GOT3 (cell line): ENCODE measurements at regions not wholly inside any gene's neighbourhood (a gene's known extent, or its start where the extent isn't known, plus 50 kb on each side); places are given as distances from the start of the nearest gene placed in this dataset.

ENCODE experiments used
- DNase-seq: peaks from one replicate; lab custom pipeline; 2025; ENCODE audit warnings: mixed read lengths; lab: John Stamatoyannopoulos, UW

- DNase-seq: no peak
These were observed 269.4 kb downstream of the TCF7L2 start for GRCh38 chr10:113219446-113219845.

DNA sequence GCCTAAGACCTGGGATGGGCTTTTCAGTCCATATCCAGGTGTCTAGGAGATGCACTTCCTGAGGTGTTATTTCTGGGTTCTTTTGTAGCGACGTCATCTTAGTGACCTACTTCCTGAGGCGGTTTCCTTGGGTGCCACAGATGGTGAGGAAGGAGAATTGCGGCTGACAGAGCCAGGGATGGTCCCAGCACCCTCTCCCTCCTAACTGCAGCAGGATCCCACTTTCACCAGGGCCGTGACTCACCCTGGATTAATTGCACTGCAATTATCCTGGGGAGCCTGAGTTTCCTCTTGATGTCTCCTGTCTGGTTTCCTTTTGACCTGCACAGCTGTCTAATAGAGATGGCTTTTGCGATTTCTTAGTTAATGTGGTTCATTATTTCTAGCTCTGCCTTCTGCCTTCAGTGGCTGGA lies 271.7 kb downstream of the TCF7L2 start:
- no peak for DNase-seq

DNA sequence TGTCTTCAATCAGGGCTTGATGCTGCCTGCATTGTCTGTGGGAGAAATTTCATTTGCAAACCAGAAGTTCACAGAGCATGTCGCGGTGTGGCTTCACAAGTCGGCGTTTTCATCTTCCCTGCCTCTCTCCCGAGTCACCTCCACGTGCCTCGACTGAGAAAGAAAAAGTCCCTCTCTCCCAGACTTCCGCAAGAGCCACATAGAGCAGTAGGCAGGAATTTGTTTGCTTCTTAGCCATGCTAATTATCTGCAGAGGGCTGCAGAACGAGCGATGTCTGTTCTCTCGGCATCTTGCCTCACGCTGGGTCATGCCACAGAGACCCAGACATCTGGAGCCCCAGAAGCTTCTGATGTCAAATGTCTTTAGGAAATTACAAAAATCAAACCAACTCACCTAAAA lies 272.2 kb downstream of the TCF7L2 start:
- DNase-seq: no peak

DNA sequence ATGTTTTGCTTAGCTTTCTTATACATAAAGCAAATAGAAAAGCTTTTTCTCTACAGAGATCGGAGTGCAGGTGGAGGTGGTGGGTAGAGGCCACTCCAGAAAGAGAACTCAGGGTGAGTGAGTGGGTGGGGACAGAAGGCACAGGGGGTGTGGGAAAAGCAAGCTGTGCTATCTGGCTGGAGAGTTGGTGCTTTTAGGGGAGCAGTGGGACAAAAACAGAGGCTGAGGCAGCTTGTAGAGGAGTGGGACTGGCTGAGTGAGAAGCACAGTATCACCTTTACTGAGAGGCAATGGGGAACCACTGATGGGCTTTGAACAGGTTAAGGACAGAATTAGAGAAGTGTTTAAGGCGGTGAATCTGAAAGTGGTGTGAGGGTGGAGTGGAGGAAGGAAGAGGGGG lies 275.3 kb downstream of the TCF7L2 start:
- no peak for DNase-seq

GRCh38 chr10:113225903-113226302 lies 275.9 kb downstream of the TCF7L2 start:
- DNase-seq: no peak

DNA sequence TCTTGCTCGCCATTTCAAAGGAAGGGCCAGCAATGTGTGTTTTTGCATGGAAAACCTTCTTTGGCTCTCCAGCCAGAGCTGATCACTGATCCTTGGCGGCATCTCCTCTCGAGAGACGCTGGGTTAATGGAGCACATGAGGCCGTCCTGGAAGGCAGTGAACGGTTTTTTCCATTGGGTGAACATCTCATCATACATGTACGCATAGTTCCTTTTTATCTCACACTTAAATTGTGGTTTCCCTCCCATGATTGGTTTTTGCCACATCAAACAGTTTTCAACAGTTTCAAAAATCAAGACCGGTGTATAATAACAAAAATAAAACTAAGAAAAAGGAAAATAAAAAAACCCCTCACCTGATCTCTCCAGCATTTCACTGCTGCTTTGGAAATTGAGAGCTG lies 276.4 kb downstream of the TCF7L2 start:
- DNase-seq: no peak

DNA sequence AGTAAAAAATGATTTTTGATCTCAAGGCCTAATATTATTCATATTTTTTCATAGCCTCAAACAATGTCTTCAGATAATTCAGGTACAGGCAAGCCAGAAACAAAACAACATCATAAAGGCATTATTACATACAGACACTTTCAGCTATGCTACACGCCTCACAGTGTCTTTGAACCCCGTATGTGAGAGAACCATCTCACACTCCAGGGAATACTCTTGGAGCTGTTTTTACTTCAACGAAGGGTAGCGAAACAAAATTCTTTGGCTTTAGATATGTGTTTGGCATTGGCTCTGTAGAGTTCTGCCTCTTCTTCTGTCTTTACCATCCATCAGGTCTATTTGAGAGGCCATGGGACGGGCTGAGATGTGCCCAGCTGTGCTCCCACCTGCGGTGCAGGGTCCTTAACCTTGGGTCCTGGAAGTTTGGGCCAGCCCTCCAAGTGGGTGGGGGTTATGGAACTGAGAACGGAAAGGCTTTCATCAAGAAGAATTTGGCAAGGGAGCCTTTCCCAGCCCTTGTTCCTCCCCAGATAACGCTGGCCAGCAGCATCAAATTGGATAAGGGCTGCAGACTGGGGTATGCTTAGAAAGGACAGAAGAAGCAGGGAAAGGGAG lies 276.9 kb downstream of the TCF7L2 start:
- no peak for DNase-seq

DNA sequence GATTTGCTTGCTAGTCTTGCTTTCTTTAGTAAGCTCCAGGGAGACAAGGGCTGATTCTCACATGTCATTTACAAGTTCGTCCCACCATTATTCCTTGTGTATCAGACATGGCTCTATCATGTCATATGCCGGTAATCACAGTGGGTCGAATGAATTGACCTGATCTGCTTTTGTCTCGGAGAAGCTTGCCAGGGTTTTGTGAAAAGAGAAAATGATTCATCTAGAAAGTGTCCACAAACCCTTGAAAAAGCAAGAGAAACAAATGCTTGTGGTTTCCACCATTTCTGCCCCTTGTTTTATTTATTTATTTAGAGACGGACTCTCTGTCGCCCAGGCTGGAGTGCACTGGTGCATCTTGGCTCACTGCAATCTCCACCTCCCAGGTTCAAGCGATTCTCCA lies 278.5 kb downstream of the TCF7L2 start:
- no peak for DNase-seq

- DNase-seq: no peak
These were observed 280.1 kb downstream of the TCF7L2 start for GRCh38 chr10:113230011-113230610.

DNA sequence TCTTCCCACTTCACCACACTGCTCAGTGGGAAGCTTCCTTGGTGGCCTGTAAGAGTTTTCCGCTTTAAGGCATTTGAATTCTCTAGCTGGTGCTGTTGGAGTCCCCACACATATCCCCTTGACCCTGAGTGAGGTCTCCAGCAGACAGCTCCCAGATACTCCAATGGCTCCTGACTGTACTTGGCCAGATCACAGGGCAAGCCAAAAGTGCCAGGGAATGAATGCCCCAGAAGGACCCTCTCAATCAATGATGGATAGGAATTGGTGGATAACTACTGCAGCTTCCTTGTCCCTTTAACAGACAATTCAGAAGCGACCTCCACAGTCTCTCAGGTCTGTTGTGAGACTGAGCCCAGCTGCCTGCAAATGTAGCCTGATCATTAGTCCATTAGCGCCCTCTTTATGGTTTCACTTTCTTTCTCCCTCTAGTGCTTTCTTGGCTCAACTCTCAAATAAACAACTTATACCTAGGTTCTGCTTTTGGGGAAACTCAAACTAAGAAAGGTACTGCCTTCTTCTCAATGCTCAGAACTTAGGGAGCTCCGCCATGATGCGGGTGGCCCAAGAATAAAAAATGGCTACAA lies 283.0 kb downstream of the TCF7L2 start:
- no peak for DNase-seq

DNA sequence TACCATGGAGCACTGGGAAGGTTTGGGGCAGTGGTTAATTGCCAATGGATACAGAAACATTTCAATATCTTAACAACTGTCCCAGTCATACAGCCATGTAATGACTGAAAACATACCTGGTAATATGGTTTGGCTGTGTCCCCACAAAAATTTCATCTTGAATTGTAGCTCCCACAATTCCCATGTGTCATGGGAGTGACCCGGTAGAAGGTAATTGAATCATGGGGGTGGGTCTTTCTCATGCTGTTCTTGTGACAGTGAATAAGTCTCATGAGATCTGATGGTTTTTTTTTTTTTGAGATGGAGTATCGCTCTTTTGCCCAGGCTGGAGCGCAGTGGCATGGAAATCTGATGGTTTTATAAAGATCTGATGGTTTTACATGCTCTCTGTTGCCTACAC lies 284.4 kb downstream of the TCF7L2 start:
- no peak for DNase-seq

- no peak for DNase-seq
These were observed 285.5 kb downstream of the TCF7L2 start for GRCh38 chr10:113235508-113235907.

DNA sequence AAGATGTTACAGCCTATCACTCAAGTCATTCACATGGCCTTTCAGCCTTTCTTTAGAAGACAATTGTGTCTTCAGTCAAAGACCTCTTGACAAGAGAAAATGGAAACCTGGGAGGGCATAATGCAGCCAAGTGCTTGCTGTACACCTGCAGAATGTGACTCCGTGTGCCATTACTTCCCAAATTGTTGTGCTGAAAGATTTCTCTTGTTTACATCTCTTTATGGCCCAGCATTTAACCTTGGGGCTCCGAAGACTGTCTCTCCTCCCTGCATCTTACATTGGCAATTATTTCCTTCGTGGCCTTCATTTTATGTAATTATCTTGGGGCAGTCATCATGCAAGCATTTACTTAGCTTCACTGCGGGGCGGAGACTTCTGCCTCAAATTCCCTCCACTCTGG lies 287.0 kb downstream of the TCF7L2 start:
- DNase-seq: no peak

DNA sequence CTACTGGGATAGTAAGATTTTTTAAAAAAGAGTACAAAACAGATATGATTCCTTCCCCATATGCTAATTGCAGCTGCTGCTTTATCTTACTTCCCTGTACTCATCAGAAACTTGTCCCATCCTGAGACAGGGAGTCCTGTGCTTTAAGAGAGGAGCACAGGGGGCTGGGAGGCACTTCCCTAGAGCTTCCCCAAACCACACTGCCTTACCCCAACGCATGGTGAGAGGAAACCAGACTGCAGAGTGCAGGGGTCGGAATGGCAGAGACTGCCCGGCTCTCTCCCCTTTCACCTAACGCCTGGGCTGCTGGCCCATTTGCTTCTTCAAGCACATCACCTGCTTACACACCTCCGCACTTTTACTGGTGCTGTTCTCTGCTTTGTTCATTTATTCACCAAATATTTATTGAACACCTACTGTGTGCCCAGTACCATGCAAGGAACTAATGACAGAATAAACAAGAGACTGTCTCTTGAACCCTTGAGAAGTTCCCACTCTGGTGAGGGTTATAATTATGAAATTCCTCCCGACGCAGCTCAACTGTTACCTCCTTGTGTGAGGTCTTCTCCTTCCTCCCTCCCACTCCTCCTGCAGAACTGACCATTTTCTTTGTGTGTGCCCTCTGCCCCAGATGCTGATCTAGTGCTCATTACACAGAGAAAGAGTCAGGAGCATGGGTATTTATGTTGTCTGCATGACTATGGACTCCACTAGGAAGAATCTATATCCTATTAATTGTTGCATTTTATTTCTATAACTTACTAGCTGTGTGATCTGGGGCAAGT lies 289.7 kb downstream of the TCF7L2 start:
- no peak for DNase-seq

DNA sequence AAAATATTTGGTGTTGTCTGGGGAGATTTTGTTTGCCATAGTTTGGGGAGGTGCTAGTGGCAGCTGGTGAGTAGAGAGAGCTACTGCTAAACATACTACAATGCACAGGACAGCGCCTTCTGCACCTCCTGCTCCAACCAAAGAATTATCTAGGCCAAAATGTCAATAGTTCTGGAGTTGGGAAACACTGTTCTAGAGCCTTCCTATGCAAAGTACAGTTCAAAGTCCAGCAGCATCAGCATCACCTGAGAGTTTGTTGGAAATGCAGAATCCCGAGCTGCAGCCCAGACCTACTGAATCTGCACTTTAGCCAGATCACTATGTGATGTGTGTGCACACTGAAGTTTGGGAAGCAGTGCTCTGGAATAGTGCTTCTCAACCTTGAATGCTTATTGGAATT lies 290.7 kb downstream of the TCF7L2 start:
- no peak for DNase-seq

DNA sequence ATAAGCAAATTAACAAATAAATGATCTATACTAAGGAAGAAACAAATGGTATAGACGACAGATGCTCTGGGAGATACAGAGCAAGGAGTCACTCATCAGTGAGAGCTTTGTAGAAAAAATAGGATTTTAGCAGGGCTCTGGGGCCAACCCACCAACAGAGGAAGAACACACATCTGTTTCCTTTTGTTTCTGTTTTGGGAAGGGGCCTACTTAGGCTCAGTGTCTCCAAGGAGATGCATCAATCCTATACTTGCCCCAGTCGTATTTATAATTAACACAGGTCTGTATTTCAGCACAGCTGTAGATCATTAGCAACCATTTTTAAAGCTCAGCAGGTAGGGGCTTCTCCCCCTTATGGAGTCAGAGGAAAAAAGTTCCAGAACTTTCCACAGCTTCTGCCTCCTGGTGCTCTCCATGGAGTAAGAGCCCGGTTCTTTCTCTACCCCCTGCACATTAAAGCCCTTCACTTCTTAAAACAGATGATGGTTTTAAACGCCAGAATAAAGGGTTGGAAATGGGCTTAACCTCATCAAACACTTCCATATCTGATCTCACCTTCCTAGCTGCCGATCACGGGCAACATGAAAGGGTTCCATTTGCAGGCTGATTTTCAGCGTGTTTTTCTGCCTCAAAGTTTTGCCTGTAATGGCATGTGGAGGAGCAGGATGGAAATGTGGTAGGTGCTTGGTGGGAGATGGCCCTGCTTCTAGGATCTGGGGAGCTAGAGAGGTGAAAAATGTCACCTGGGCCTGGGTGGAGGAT lies 291.7 kb downstream of the TCF7L2 start:
- DNase-seq: no peak

DNA sequence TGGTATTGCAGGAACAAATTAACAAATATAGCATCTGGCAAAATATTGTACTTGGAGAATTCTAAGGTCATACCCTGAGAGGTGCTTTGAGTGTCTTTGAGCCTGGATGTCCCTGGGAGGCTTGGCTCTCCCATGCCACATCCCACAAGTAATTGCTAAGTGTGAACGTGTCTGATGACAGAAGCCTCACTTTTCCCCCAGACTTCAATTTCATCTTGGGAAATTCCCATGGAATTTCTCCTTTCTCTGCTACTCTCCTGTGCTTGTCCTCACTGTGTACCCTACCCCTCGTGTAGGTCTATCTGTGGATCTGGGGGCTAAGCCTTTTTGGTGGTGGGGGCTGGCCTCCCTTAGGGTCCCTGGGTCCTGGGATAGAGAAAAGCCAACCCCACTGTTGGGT lies 293.3 kb downstream of the TCF7L2 start:
- no peak for DNase-seq

DNA sequence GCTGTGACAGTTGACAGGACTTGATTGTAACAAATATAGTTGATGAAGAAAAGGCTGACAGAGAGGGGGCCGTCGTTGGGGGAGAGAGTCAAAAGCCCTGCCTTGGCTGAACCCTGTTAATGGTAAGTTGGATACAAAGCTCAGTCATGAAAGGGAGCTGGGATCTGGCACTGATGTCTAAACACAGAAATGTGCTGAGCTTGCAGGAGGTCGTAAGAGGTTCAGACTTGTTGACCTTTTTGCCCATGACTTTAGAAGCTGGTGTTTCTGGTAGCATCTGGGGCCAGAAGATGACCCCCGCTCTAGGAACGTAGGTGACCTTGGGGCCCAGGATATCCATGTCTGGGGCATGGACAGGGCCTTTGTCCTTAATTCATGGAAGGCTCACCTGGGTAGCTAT lies 294.7 kb downstream of the TCF7L2 start:
- no peak for DNase-seq

DNA sequence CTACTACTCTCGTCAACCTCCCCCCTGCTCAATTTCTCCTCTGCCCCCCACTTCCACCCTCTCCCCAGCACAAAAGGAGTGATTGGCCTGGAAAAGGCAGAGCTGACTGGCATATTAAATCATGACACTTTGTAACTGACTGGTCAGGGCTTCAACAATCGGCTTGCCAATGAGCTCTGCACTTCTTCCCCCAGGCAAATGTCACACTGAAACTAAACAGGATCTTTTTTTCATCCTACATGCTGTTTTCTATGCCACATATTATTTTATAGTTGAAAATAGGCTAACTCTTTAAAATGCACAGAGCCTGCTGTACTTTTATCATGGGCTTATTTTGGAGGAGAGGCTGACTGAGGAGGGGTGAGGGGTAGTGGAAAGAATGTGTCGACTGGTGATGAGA lies 295.2 kb downstream of the TCF7L2 start:
- no peak for DNase-seq

- no peak for DNase-seq
These were observed 297.0 kb downstream of the TCF7L2 start for GRCh38 chr10:113247050-113247449.

DNA sequence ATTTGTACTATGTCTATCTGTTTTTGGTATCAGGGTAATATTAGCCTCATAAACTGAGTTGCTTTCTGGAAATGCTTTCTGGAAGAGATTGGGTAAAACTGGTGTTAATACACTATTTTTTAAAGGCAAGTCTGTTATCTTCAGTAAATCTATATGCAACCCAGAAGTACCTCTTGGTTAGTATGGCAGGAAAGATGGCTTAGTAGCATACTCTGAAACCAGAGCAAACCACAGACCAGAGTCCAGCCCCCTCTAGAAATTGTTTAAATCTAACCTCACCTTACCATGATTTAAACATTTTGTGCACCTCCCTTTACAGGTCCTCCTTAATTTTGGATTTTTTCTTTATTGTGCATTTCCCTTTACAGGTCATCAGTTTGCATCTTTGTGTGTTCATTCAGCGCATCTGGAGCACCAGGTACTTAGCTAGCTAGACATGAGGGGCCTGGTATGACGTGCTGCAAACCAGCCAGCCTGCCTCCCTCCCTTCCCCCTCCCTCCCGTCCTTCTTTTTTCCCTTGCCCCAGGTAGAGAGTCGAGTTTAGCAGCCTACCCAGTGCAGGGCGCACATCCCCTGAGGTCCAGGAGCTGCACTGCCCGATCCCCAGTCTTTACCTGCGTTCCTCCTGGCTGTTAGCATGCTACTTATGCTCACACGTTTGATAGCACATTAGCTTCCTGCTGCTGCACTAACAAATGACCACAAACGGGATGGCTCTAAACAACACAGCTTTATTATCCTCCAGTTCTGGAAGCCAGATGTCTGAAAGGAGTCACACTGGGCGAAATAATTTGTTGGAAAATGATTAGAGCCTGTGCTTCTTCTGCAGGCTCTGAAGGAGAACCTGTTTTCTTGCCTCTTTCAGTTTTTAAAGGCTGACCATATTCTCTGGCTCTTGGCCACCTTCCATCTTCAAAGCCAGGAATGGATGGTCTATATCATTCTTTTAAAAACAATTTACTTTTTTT lies 299.9 kb upstream of the HABP2 start:
- DNase-seq: no peak
